ELR (cell line): ENCODE measurements at regions not wholly inside any gene's neighbourhood (a gene's known extent, or its start where the extent isn't known, plus 50 kb on each side); places are given as distances from the start of the nearest gene placed in this dataset.

Experiments used
- DNase-seq: peaks from one replicate; pipeline ENCODE4 v3.0.0-alpha.2; 2015; ENCODE audit warnings: low read depth

DNA sequence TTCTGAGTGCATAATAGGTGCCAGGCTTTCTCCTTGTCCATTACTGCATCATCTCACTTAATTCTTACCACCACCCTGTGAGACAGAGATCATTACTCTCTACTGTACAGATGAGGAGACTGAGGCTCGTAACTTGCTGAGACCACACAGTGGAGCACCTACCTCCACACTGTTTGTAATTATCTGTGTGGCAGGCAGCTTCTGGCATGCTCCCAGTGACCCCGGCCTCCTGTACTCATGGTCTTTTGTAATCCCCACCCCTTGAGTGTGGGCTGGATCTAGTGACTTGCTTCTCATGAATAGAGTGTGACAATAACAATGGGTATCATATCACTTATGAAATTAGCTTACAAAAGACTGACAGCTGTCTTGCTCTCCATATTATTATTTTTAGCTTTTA lies 407.3 kb downstream of the MATN1 start:
- no peak for DNase-seq

GRCh38 chr1:30315185-30315960 lies 408.0 kb downstream of the MATN1 start:
- DNase-seq = no peak

DNA sequence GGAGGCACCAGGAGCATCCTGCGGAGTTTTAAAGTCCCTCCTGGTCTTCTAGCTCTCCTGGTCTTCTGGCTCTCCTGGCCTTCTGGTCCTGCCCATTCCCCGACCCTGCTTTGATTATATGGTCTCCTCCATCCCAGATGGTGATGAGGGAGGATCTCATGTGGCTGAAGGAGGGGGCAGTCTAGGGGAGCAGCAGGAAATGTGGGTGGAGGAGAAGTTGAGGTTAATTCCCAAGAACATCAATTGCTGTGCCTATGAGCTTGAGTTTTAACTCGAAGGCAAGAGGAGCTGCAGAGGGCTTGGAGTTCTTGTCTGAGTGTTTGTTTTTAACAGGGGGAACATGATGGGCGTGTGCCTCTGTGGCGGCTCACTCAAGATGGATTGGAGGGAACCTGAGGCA lies 408.8 kb downstream of the MATN1 start:
- DNase-seq = no peak

DNA sequence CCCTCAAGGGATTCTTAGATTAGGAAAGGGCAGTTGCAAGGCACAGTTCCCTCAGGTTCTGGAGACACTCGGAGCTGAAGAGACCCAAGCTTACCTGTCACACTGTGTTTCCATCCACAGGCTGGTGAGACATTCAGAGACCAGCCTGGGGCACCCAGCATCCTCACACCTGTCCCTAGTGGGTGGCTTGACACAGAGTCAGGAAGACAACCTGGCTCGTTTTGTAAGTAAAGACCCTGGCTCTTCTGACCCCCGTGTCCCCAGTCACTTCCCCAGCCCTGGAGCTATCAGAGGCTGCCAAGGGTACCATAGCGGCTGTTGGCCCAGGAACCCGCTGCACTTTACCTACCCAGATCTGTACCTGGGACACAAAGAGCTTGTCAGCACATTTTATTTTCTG lies 409.8 kb downstream of the MATN1 start:
- no peak for DNase-seq

DNA sequence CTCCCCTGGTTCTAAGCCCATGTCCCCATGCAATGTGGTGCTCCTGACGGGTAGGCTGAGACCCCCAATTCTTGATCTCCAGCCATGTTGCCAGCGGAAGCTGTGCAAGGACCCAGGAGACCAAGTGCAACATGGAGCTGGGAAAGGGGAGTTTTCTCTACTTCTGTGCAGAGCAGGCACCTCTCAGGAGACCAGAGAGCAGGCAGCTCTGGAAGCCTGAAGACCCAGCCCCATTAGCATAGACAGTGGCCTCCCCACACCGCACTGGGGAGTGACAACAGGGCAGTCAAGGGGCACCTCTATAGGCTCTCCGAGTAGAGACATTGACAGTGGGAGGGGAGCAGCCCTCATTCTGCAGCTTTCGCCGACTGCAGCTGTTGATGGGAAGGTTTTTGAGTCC lies 410.2 kb downstream of the MATN1 start:
- no peak for DNase-seq

GRCh38 chr1:30312226-30312625 lies 411.2 kb downstream of the MATN1 start:
- no peak for DNase-seq

- no peak for DNase-seq
Measured at GRCh38 chr1:30311749-30312148, 411.6 kb downstream of the MATN1 start.

- DNase-seq = no peak
Measured at GRCh38 chr1:30310966-30311742, 412.2 kb downstream of the MATN1 start.

DNA sequence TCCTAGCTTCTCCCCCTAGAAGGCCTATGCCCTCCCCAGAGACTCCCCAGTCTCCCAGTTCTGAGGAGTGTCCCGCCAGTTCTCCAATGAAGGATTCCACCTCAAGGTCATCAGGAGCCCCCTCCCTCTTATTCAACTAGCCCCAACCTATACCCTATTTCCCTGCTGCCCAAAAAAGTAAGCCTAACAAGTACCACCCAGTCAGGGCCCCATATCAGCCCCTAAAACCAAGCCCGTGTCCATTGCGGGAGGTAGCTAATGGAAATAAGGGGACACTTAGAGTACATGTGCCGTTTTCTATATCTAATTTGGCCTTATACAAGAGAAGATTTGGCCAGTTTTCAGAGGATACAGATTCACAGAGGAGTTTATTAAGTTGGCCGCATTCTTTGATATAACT lies 416.2 kb downstream of the MATN1 start:
- no peak for DNase-seq

DNA sequence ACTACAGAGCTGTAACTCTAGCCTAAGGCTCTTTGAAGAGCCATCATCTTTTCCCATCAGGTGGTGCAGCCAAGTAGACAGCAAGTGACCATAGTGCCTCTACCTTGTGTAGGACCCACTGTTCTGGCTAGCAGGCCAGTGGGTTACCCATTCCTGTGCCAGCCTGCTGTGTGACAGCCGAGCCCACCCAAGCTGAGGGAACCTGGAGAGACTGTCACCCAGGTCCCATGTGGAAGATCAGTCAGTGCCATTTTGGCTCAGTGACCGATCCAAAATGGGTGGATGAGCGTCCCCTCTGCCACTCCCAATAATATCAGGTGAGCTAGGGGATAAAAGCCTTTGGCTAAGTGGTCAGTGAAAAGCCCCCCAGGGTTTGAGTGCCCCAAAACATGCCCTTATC lies 417.9 kb downstream of the MATN1 start:
- DNase-seq = no peak

DNA sequence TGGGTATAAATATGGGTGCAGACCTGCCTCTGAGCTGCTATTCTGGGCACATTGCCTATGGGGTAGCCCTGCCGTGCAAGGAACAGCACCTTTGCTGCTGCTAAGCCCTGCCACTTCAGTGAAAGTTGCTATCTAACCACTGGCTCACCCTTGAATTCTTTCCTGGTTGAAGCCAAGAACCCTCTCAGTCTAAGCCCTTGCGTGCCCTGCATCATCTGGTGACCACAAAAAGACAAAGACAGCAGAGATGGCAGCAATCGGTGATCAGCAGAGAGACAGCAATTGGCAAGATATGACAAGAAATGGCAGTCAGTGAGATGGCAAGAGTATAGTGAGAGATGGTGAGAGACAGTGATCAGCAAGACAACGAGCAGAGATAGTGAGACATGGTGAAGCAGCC lies 418.3 kb downstream of the MATN1 start:
- no peak for DNase-seq

- no peak for DNase-seq
Measured at GRCh38 chr1:30304080-30304479, 419.3 kb downstream of the MATN1 start.

DNA sequence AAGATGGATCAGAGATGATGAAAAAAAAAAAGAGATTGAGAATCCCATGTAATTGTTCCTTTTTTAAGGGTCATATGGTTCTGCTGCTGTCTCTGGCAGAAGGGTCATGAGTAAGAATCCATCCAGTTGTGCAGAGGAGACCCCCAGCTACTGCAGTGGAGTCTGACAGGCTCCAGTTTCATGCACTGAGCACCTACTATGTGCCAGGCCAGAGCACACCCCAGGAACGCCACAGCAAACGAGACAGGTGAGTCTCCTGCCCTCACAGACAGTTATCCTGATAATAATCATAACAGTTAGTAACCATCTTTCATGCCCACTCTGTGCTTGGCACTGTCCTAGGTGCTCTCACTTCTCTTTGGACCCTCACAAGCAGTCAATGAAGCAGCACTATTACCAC lies 420.0 kb downstream of the MATN1 start:
- no peak for DNase-seq

GRCh38 chr1:30302858-30303257 lies 420.5 kb downstream of the MATN1 start:
- DNase-seq = no peak

- DNase-seq = no peak
Measured at GRCh38 chr1:30300669-30301068, 422.7 kb downstream of the MATN1 start.

- no peak for DNase-seq
Measured at GRCh38 chr1:30299393-30299792, 424.0 kb downstream of the MATN1 start.

GRCh38 chr1:30295674-30296073 lies 427.7 kb downstream of the MATN1 start:
- DNase-seq = no peak

GRCh38 chr1:30295266-30295665 lies 428.1 kb downstream of the MATN1 start:
- no peak for DNase-seq

GRCh38 chr1:30294508-30294907 lies 428.9 kb downstream of the MATN1 start:
- DNase-seq = no peak

DNA sequence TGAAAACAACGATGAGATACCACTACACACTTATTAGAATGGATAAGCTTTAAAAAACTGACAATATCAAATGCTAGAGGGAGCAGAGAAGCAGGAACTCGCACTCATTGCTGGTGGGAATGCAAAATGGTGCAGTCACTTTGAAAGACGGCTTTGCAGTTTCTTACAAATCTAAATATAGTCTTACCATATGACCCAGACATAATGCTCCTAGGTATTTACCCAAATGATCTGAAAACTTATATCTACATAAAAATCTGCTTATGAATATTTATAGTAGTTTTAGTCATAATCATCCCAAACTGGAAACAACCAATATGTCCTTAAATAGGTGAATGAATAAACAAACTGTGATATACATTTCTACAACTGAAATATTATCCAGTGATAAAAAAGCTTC lies 430.9 kb downstream of the MATN1 start:
- DNase-seq = no peak

- no peak for DNase-seq
Measured at GRCh38 chr1:30291526-30291925, 431.9 kb downstream of the MATN1 start.

- DNase-seq = no peak
Measured at GRCh38 chr1:30290581-30290980, 432.8 kb downstream of the MATN1 start.

DNA sequence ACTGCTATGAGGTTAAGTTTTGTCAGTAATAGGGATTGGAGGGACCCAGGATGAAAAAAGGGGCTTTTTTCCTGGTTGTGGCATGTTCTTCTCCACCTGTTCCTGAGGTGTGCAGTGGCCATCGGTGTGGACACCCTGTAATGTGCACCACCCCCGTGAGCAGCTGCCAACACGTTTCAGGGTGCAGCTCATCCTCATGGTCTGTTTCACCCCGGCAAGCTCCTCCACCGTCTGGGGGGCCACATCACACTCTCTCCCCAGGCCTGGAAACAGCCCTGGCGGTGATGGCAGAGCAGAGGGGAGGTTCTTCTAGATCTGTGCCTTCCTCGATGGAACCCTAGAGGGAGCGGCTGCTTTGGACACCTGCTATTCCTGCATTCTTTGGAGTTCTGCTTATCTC lies 435.4 kb downstream of the MATN1 start:
- no peak for DNase-seq
